GM12878 (cell line): ENCODE measurements at regions not wholly inside any gene's neighbourhood (a gene's known extent, or its start where the extent isn't known, plus 50 kb on each side); places are given as distances from the start of the nearest gene placed in this dataset.

Experiments
- ATAC-seq: fragments of 200-7000 bp; cut with Tn5 transposase; 3 replicates; pipeline ENCODE4 v1.9.1; 2020; ENCODE audit warnings: mild to moderate bottlenecking, moderate library complexity
- BruUV-seq: library from RNA; stranded (reverse); fragments of 400-500 nt; replicated peaks from 2 replicates; lab custom pipeline; 2021; lab: Mats Ljungman, UMichigan
- CTCF ChIA-PET: fragments of 300-600 bp; sonication (Branson Sonifier 250); formaldehyde crosslinking; extraction: SDS; loops from one replicate; lab custom pipeline; 2021; ENCODE audit warnings: inconsistent platforms; lab: Yijun Ruan, JAX
- POLR2A ChIA-PET: fragments of 350-600 bp; formaldehyde crosslinking; extraction: SDS; loops from one replicate; lab custom pipeline; 2021; ENCODE audit warnings: inconsistent platforms; lab: Charles Lee
- RAD21 ChIA-PET: fragments of 300-600 bp; sonication (Branson Sonifier 250); formaldehyde crosslinking; loops from one replicate; lab custom pipeline; 2023; ENCODE audit warnings: antibody characterized with exemption; ENCODE audit not compliant: unreplicated experiment; lab: Charles Lee
- SMC1A ChIA-PET: fragments of 300-600 bp; sonication (Branson Sonifier 250); formaldehyde crosslinking; loops from one replicate; lab custom pipeline; 2023; ENCODE audit not compliant: unreplicated experiment, uncharacterized antibody; lab: Charles Lee
- DNase-seq: peaks from one replicate; pipeline ENCODE4 v3.0.0-alpha.2; 2011; ENCODE audit warnings: low read depth, low spot score
- FAIRE-seq: peaks from 3 replicates; lab custom pipeline; 2011; peaks lifted over from hg19 to GRCh38; lab: Jason Lieb, UNC
- H2AFZ ChIP-seq: 2 replicates; pipeline ENCODE4 v1.6.0; 2011; ENCODE audit warnings: low read depth, low read length, control low read depth; ENCODE audit not compliant: control insufficient read depth
- H3K27ac ChIP-seq: 2 replicates; pipeline ENCODE4 v1.5.1; 2011; ENCODE audit warnings: control low read depth; ENCODE audit not compliant: control insufficient read depth, insufficient read depth
- H3K27me3 ChIP-seq, 2 experiments: replicated peaks in 1 of 2; 2 replicates each; pipeline versions ENCODE4 v1.6.0 to v1.6.1; 2011; ENCODE audit warnings: low read length in 1 of 2; ENCODE audit not compliant: control insufficient read depth in 2 of 2, insufficient read depth in 2 of 2
- H3K36me3 ChIP-seq, 2 experiments: 2 replicates each; pipeline ENCODE4 v1.5.1; 2011; ENCODE audit warnings: low read length in 1 of 2; ENCODE audit not compliant: control insufficient read depth in 2 of 2, insufficient read depth in 2 of 2
- H3K4me1 ChIP-seq: 2 replicates; pipeline ENCODE4 v1.6.1; 2011; ENCODE audit warnings: mild to moderate bottlenecking, low read length, moderate library complexity, mixed read lengths; ENCODE audit not compliant: control insufficient read depth, insufficient read depth
- H3K4me2 ChIP-seq: 2 replicates; pipeline ENCODE4 v1.6.0; 2011; ENCODE audit warnings: control low read depth; ENCODE audit not compliant: control insufficient read depth, insufficient read depth
- H3K4me3 ChIP-seq: fragments of 200-600 bp; sonication (generic); 2 replicates; pipeline ENCODE4 v1.5.1; 2016
- H3K79me2 ChIP-seq: 2 replicates; pipeline ENCODE4 v1.6.0; 2011; ENCODE audit warnings: low read length; ENCODE audit not compliant: control insufficient read depth, insufficient read depth
- H3K9ac ChIP-seq: 2 replicates; pipeline ENCODE4 v1.8.0; 2011; ENCODE audit warnings: low read length, control low read depth, mixed read lengths; ENCODE audit not compliant: control insufficient read depth, insufficient read depth
- H3K9me3 ChIP-seq: replicated peaks from 3 replicates; pipeline ENCODE4 v1.5.1; 2011; ENCODE audit warnings: mild to moderate bottlenecking, low read length; ENCODE audit not compliant: control insufficient read depth, insufficient read depth
- H4K20me1 ChIP-seq: 2 replicates; pipeline ENCODE4 v1.6.0; 2011; ENCODE audit not compliant: control insufficient read depth, insufficient read depth
- YY1 ChIP-seq: IDR thresholded peaks from 2 replicates; pipeline ENCODE4 v1.6.1; 2011; ENCODE audit warnings: low read depth, mild to moderate bottlenecking, low read length
- ZNF622 ChIP-seq: fragments of 450-650 bp; IDR thresholded peaks from 2 replicates; pipeline ENCODE4 v1.6.1; 2017; ENCODE audit warnings: mild to moderate bottlenecking, inconsistent platforms
- WGBS: methylation state at CpG from one replicate; pipeline ENCODE4 v1.1.6; 2016; ENCODE audit warnings: low lambda C conversion rate; ENCODE audit not compliant: insufficient replicate concordance, insufficient coverage; ENCODE audit errors: missing lambda C conversion rate; 5-methylcytosine and 5-hydroxymethylcytosine counted together
- in situ Hi-C: fragments of 300-500 bp; cut with MboI; formaldehyde crosslinking; loops from 9 replicates; pipeline ENCODE4 v1.14.3; 2018; ENCODE audit warnings: mixed read lengths
- intact Hi-C: fragments of 100-400 bp; cut with micrococcal nuclease; formaldehyde crosslinking; loops from one replicate; pipeline ENCODE4 v1.14.2; 2022; ENCODE audit not compliant: unreplicated experiment
- TF ChIP-seq, protein P1 (sequence below), 3 experiments: IDR thresholded peaks in 2 of 3; conservative IDR thresholded peaks in 1 of 3; 2 replicates each; pipeline ENCODE4 v1.5.1; 2011; ENCODE audit warnings: low read depth in 3 of 3, low read length in 3 of 3, mild to moderate bottlenecking in 3 of 3, control low read depth in 2 of 3, moderate library complexity in 2 of 3, inconsistent platforms in 1 of 3, mixed read lengths in 1 of 3; ENCODE audit not compliant: control insufficient read depth in 2 of 3, insufficient read depth in 1 of 3; ENCODE audit errors: extremely low read depth in 1 of 3
- TF ChIP-seq, protein P2 (sequence below): fragments of 450-650 bp; IDR thresholded peaks from 2 replicates; pipeline ENCODE4 v1.6.1; 2017; ENCODE audit warnings: mild to moderate bottlenecking, low read depth, inconsistent platforms; ENCODE audit not compliant: poor library complexity, severe bottlenecking
- TF ChIP-seq, protein P3 (sequence below): fragments of 450-650 bp; IDR thresholded peaks from 2 replicates; pipeline ENCODE4 v1.6.1; 2017; ENCODE audit warnings: borderline replicate concordance
- TF ChIP-seq, protein P4 (sequence below): fragments of 450-650 bp; formaldehyde crosslinking; IDR thresholded peaks from 2 replicates; pipeline ENCODE4 v1.5.0; 2022; ENCODE audit warnings: mild to moderate bottlenecking, missing genetic modification characterization

DNA sequence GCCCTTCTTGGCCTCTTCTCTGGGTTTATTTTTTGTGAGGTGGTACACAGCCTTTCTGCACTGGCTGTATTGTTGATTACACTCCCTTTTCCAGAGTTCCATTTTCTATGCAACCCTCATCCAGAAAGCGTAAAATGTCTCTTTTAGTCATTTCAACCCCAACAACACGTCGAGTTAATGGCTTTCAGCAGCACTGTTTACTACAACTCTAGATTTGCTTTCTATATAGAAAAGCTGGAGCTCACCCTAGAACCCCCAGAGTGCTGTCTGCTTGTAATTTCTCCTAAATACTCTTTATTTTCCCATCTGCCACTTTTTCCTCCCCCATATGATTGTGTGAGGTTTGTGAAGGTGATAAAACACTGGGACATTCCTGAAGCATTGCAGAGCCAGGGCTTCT is 148.9 kb upstream of the TMTC4 start (continued):
- TF ChIP-seq, protein P1, sequence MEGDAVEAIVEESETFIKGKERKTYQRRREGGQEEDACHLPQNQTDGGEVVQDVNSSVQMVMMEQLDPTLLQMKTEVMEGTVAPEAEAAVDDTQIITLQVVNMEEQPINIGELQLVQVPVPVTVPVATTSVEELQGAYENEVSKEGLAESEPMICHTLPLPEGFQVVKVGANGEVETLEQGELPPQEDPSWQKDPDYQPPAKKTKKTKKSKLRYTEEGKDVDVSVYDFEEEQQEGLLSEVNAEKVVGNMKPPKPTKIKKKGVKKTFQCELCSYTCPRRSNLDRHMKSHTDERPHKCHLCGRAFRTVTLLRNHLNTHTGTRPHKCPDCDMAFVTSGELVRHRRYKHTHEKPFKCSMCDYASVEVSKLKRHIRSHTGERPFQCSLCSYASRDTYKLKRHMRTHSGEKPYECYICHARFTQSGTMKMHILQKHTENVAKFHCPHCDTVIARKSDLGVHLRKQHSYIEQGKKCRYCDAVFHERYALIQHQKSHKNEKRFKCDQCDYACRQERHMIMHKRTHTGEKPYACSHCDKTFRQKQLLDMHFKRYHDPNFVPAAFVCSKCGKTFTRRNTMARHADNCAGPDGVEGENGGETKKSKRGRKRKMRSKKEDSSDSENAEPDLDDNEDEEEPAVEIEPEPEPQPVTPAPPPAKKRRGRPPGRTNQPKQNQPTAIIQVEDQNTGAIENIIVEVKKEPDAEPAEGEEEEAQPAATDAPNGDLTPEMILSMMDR (IDR thresholded peaks at IDR 0.05 in 2 of 3, conservative IDR thresholded peaks at IDR 0.05 in 1 of 3; ENCODE audit: control insufficient read depth in 2 of 3, extremely low read depth in 1 of 3, insufficient read depth in 1 of 3, low read depth in 3 of 3, low read length in 3 of 3), result no peak
- TF ChIP-seq, protein P2, sequence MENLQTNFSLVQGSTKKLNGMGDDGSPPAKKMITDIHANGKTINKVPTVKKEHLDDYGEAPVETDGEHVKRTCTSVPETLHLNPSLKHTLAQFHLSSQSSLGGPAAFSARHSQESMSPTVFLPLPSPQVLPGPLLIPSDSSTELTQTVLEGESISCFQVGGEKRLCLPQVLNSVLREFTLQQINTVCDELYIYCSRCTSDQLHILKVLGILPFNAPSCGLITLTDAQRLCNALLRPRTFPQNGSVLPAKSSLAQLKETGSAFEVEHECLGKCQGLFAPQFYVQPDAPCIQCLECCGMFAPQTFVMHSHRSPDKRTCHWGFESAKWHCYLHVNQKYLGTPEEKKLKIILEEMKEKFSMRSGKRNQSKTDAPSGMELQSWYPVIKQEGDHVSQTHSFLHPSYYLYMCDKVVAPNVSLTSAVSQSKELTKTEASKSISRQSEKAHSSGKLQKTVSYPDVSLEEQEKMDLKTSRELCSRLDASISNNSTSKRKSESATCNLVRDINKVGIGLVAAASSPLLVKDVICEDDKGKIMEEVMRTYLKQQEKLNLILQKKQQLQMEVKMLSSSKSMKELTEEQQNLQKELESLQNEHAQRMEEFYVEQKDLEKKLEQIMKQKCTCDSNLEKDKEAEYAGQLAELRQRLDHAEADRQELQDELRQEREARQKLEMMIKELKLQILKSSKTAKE, result no peak
- TF ChIP-seq YY1, result no peak
- TF ChIP-seq, all 136 proteins: peak for 0

DNA sequence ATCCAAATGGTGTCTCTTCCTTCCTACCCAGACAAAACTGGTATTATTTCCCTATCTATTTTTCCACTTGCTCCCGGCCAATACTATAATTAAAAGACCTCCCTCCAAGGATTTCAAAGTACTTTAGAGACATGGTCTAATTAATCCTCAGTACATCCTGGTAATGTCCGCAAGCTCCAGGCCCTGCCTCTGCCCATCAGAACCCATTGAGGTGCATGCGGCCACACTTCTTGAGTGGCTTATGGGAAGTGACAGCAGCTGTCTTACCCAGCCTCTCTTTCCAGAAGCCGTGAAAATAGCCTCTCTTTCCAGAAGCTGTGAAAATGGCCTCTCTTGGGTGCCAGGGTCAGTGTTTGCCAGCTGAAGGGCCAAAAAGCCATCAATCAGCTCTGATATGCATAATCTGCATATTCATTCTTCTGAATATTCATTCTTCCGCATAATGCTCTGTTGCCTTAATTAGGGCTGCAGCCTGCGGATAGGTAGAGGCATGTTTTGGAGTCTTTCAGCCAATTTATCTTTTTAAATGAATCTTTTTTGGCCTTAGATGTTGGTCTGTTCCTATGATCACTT is 148.4 kb upstream of the TMTC4 start:
- Histone ChIP-seq H3K4me3 (no peak overlapping the region), H3K27ac (no peak overlapping the region), H3K9me3 (no peaks in the 10 kb centered on the region), H3K36me3 (no peaks in the 10 kb centered on the region), H3K27me3 (no peaks in the 10 kb centered on the region; a peak in 1 of 4 replicates), H3K79me2 (no peaks in the 10 kb centered on the region), H4K20me1 (no peaks in the 10 kb centered on the region), H3K4me2 (no peak overlapping the region)
- SMC1A ChIA-PET, result no interaction called here
- TF ChIP-seq, protein P3, sequence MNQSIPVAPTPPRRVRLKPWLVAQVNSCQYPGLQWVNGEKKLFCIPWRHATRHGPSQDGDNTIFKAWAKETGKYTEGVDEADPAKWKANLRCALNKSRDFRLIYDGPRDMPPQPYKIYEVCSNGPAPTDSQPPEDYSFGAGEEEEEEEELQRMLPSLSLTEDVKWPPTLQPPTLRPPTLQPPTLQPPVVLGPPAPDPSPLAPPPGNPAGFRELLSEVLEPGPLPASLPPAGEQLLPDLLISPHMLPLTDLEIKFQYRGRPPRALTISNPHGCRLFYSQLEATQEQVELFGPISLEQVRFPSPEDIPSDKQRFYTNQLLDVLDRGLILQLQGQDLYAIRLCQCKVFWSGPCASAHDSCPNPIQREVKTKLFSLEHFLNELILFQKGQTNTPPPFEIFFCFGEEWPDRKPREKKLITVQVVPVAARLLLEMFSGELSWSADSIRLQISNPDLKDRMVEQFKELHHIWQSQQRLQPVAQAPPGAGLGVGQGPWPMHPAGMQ, result no peak
- TF ChIP-seq, protein P4, sequence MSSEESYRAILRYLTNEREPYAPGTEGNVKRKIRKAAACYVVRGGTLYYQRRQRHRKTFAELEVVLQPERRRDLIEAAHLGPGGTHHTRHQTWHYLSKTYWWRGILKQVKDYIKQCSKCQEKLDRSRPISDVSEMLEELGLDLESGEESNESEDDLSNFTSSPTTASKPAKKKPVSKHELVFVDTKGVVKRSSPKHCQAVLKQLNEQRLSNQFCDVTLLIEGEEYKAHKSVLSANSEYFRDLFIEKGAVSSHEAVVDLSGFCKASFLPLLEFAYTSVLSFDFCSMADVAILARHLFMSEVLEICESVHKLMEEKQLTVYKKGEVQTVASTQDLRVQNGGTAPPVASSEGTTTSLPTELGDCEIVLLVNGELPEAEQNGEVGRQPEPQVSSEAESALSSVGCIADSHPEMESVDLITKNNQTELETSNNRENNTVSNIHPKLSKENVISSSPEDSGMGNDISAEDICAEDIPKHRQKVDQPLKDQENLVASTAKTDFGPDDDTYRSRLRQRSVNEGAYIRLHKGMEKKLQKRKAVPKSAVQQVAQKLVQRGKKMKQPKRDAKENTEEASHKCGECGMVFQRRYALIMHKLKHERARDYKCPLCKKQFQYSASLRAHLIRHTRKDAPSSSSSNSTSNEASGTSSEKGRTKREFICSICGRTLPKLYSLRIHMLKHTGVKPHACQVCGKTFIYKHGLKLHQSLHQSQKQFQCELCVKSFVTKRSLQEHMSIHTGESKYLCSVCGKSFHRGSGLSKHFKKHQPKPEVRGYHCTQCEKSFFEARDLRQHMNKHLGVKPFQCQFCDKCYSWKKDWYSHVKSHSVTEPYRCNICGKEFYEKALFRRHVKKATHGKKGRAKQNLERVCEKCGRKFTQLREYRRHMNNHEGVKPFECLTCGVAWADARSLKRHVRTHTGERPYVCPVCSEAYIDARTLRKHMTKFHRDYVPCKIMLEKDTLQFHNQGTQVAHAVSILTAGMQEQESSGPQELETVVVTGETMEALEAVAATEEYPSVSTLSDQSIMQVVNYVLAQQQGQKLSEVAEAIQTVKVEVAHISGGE (CRISPR knock-in tag), result no peak
- TF ChIP-seq ZNF622, result no peak
- TF ChIP-seq, all 136 proteins: peak for 0
- BruUV-seq, result no TSS peak
- POLR2A ChIA-PET, result interaction anchor here (0.5 kb wide), 1 partner anchor 13 kb away, joined by 4 read pairs; no protein-coding TSS in a partner anchor
- no peak for ATAC-seq
- Histone ChIP-seq H3K9ac (no peak overlapping the region), H2AFZ (no peak overlapping the region), H3K4me1 (no peaks in the 10 kb centered on the region)
- in situ Hi-C loops, result no loop called here
- 55% methylated on average over 6 of the region's 6 CpGs for WGBS
- intact Hi-C loops, result no loop called here
- CTCF ChIA-PET, result no interaction called here
- RAD21 ChIA-PET, result no interaction called here
- no peak for FAIRE-seq
- no peak for DNase-seq
